Thymus (tissue), 11 donors: ENCODE measurements at regions not wholly inside any gene's neighbourhood (a gene's known extent, or its start where the extent isn't known, plus 50 kb on each side); places are given as distances from the start of the nearest gene placed in this dataset.

Source experiments
- DNase-seq, 9 donors: peaks; one replicate each; pipeline ENCODE4 v3.0.0-alpha.2; 2013; ENCODE audit warnings: low spot score in 9 of 9, low read depth in 6 of 9, missing footprints in 1 of 9
- H3K27ac ChIP-seq, 2 donors: one replicate each; pipeline ENCODE4 v1.5.1; 2013; ENCODE audit warnings: control low read depth in 1 of 2, low read depth in 1 of 2, low read length in 1 of 2, mild to moderate bottlenecking in 1 of 2, moderate library complexity in 1 of 2
- H3K27me3 ChIP-seq, 2 donors: one replicate each; pipeline ENCODE4 v1.5.1; 2013; ENCODE audit warnings: low read length in 1 of 2; ENCODE audit not compliant: control insufficient read depth in 2 of 2, insufficient read depth in 1 of 2
- H3K36me3 ChIP-seq, 2 donors: one replicate each; pipeline ENCODE4 v1.5.1; 2013; ENCODE audit warnings: low read length in 1 of 2, mild to moderate bottlenecking in 1 of 2, moderate library complexity in 1 of 2; ENCODE audit not compliant: control insufficient read depth in 2 of 2, insufficient read depth in 2 of 2
- H3K4me1 ChIP-seq, 2 donors: one replicate each; pipeline ENCODE4 v1.5.1; 2013; ENCODE audit warnings: low read length in 2 of 2; ENCODE audit not compliant: control insufficient read depth in 2 of 2, insufficient read depth in 2 of 2
- H3K4me3 ChIP-seq, 2 donors: one replicate each; pipeline ENCODE4 v1.5.1; 2013; ENCODE audit warnings: low read length in 2 of 2, control low read depth in 1 of 2, mild to moderate bottlenecking in 1 of 2
- H3K9me3 ChIP-seq, 2 donors: one replicate each; pipeline ENCODE4 v1.5.1; 2013; ENCODE audit warnings: low read length in 1 of 2, mild to moderate bottlenecking in 1 of 2; ENCODE audit not compliant: control insufficient read depth in 2 of 2, insufficient read depth in 1 of 2
- WGBS: extraction: QIAGEN DNeasy Blood & Tissue Kit; methylation state at CpG from one replicate; pipeline ENCODE4 v1.1.7; 2013; 5-methylcytosine and 5-hydroxymethylcytosine counted together
- donor health status: healthy.

DNA sequence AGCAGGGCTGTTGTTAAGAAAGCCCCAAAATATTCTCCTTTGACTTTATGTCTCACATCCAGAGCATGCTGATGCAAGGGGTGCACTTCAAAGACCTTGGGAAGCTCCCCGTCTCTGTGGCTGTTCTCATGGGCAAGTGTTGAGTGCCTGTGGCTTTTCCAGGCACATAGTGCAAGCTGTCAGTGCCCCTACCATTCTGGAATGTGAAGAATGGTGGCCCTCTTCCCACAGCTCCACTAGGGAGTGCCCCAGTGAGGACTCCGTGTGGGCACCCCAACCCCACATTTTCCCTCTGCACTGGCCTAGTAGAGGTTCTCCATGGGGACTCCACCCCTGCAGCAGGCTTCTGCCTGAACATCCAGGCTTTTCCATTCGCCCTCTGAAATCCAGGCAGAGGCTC is 673.7 kb downstream of the HTR1B start:
- no peak overlapping the region for H3K27ac ChIP-seq
- no peak for DNase-seq
- H3K27me3 ChIP-seq = no peaks in the 10 kb centered on the region
- H3K9me3 ChIP-seq = peaks cover 0 to 8% of the 10 kb centered on the region in 2 donors
- no peaks in the 10 kb centered on the region for H3K4me1 ChIP-seq
- 76% methylated on average over 3 of the region's 3 CpGs for WGBS
- H3K4me3 ChIP-seq = no peak overlapping the region
- no peaks in the 10 kb centered on the region for H3K36me3 ChIP-seq

DNA sequence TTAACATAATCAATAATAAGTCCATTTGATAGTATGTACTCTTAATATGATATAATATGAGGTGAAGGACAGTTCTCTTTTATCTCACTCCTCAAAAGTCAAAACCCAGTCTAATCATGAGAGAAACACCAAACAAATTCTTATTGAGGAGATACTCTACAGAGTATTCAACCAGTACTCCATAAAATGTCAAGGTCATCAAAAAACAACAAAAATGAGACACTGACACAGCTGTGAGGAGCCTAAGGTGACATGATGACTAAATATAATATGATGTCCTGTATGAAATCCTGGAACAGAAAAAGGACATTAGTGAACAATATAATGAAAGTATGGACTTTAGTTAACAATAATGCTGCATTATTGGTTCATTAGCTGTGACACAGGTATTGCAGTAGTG is 675.1 kb downstream of the HTR1B start:
- Histone ChIP-seq H3K4me3 (no peak overlapping the region), H3K27ac (no peak overlapping the region), H3K27me3 (no peaks in the 10 kb centered on the region), H3K36me3 (no peaks in the 10 kb centered on the region), H3K4me1 (no peaks in the 10 kb centered on the region), H3K9me3 (peaks cover 0 to 8% of the 10 kb centered on the region in 2 donors)
- no peak for DNase-seq

DNA sequence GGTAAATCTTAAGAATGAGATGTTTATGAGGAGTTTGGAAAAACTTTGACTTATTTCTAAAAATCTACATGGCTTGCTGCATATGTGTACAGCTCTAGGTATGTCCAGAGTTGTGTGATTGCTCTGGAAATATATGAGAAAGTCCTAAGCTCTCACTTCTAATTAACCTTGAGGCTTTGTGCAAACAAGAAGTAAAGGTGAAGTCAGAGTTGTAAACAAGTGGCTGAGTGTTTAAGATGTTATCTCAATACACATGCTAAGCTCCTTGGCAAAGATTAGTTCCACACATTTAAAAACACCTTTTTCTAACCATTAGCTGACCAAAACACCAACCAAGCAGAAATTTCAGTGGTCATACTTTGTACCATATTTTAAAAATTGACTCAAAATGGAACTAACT is 684.2 kb downstream of the HTR1B start:
- Histone ChIP-seq H3K27ac (no peak overlapping the region), H3K4me1 (no peaks in the 10 kb centered on the region), H3K9me3 (no peaks in the 10 kb centered on the region), H3K36me3 (no peaks in the 10 kb centered on the region), H3K4me3 (no peak overlapping the region), H3K27me3 (no peaks in the 10 kb centered on the region)
- DNase-seq = no peak

DNA sequence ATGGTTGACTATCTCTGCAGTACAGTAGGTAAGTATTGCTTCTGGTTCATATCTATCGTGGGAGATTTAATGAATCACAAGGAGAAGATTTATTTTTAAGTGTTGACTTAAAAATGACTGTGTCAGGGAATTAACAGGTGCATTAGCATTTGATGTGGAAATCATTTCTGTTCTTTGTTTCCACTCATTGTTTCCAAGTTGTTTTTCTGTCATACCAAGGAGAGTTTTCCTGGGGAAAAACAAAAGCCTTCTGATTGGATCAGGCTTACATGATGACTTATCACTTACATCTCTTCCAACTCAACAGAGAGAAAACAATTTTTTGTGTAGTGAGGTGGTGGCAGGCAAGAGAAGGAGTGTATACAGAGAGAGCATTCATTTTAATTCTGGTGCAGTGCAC is 686.4 kb downstream of the HTR1B start:
- no peaks in the 10 kb centered on the region for H3K4me1 ChIP-seq
- 95% methylated on average over 1 of the region's 1 CpG for WGBS
- no peak for DNase-seq
- no peaks in the 10 kb centered on the region for H3K27me3 ChIP-seq
- H3K9me3 ChIP-seq = no peaks in the 10 kb centered on the region
- no peak overlapping the region for H3K27ac ChIP-seq
- no peaks in the 10 kb centered on the region for H3K36me3 ChIP-seq
- no peak overlapping the region for H3K4me3 ChIP-seq

- Histone ChIP-seq H3K9me3 (no peaks in the 10 kb centered on the region), H3K27me3 (no peaks in the 10 kb centered on the region), H3K36me3 (no peaks in the 10 kb centered on the region), H3K4me3 (no peak overlapping the region), H3K4me1 (no peaks in the 10 kb centered on the region), H3K27ac (no peak overlapping the region)
- DNase-seq = no peak
- 75% methylated on average over 6 of the region's 6 CpGs for WGBS
Measured at GRCh38 chr6:76774781-76775384, 688.4 kb downstream of the HTR1B start.

DNA sequence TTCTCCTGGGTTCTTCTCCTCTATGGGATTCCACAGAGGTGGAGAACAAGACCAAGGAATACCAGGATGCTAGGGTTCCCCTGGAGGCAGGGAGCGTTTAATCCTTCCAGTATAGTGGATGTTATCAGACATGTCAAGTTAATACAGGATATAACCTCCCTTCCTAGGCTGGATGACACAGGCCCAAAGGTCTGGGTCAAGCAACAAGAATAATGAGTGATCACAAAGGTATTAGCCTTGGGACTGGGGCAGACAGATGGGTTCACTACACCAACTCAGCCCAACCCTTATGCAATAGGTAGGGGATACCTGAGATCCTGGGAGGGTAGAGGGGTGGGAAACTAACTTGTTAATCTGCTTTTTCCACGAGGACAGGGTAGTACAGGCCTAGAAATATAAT is 690.3 kb downstream of the HTR1B start:
- Histone ChIP-seq H3K4me3 (no peak overlapping the region), H3K27me3 (no peaks in the 10 kb centered on the region), H3K4me1 (no peaks in the 10 kb centered on the region), H3K9me3 (no peaks in the 10 kb centered on the region), H3K36me3 (no peaks in the 10 kb centered on the region), H3K27ac (no peak overlapping the region)
- DNase-seq = no peak
- under 1% methylated on average over 2 of the region's 2 CpGs for WGBS

DNA sequence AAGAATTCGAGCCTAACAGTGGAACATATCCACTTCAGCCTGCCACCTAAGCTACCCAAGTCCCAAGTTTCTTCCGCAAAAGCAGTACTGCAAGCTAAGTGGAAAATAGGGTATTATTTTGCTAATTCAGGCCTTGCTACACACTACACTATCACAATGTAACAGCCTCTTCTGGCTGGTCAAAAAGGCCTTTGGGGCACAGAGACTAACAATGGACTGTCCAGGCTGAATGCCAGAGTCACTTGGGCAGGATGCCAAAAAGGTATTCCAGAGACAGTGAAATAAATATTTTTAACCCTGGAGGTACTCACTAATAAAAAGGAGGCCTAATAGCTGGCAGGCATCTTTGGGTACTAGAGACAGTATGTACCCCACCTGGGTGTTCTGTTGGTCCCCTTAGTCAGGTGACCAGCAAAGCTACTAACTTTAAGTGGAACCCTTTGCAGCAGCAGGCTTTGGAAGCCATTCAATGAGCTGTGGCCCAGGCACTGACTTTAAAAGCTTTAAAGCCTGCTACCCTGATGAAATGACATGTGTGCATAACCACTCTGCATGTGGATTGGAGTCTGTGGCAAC is 692.1 kb downstream of the HTR1B start:
- DNase-seq = no peak
- H3K9me3 ChIP-seq = no peaks in the 10 kb centered on the region
- no peaks in the 10 kb centered on the region for H3K36me3 ChIP-seq
- WGBS = 61% methylated on average over 2 of the region's 2 CpGs
- no peak overlapping the region for H3K27ac ChIP-seq
- H3K4me1 ChIP-seq = no peaks in the 10 kb centered on the region
- H3K4me3 ChIP-seq = no peak overlapping the region
- no peaks in the 10 kb centered on the region for H3K27me3 ChIP-seq

DNA sequence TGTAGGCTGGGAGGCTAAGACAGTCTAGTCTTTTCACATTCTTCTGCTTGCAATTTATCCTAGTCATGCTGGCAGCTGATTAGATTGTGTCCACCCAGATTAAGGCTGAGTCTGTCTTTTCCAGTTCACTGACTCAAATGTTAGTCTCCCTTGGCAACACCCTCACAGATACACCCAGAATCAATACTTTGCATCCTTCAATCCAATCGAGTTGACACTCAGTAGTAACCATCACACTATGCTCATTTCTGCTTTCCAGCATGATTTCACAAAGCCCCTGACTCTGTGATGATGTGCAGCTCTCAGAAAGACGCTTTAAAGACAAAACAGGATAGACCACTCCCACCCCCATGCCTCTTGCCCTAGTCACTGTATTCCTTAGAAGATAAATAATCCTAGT is 693.0 kb downstream of the HTR1B start:
- Histone ChIP-seq H3K9me3 (no peaks in the 10 kb centered on the region), H3K4me3 (no peak overlapping the region), H3K36me3 (no peaks in the 10 kb centered on the region), H3K4me1 (no peaks in the 10 kb centered on the region), H3K27me3 (no peaks in the 10 kb centered on the region), H3K27ac (no peak overlapping the region)
- no peak for DNase-seq
- WGBS = 77% methylated on average over 2 of the region's 2 CpGs

DNA sequence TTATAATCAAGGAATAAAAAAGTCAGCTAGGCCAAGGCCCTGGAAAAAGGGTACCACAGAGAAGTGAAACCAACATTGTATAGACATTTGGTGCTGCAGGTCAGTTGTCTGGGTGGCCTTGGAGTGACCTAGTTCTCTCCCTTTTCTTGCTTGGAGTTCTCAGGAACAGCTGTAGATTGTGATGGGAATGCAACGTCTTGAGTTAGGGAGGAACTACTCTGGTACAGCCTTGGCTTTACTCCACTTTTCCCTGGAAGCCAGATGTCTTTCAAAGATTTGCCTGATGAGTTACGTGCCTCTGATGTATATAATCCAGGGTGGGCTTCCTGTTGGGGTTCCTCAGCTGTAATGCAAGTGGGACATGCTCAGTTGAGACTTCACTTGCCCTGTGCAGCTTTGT is 694.7 kb downstream of the HTR1B start:
- WGBS = 59% methylated on average over 2 of the region's 2 CpGs
- H3K9me3 ChIP-seq = no peaks in the 10 kb centered on the region
- H3K27ac ChIP-seq = no peak overlapping the region
- no peaks in the 10 kb centered on the region for H3K27me3 ChIP-seq
- no peak overlapping the region for H3K4me3 ChIP-seq
- H3K36me3 ChIP-seq = no peaks in the 10 kb centered on the region
- H3K4me1 ChIP-seq = no peaks in the 10 kb centered on the region
- no peak for DNase-seq

DNA sequence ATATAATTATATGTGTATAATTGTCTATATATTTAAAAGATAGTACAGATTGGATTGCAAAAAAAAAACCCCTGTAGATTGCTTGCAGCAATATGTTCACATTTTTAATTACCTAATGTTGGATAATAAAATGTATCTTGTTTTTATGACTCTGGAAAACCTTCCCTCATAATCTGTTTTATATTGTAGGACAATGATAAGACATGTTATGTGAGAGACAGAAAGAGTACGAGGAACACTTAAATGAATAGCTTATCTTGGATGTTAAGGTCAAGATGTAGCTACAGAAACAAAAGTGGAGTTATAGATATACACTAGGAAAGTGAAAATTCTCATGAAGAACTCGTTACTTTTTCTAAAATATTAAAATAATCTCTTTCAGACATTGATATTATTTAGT is 691.6 kb upstream of the IMPG1 start:
- WGBS = 69% methylated on average over 2 of the region's 2 CpGs
- H3K4me1 ChIP-seq = no peaks in the 10 kb centered on the region

More for the DNA sequence above, 691.6 kb upstream of the IMPG1 start:
- DNase-seq = no peak
- Histone ChIP-seq H3K4me3 (no peak overlapping the region), H3K27ac (no peak overlapping the region), H3K27me3 (no peaks in the 10 kb centered on the region), H3K36me3 (no peaks in the 10 kb centered on the region), H3K9me3 (no peaks in the 10 kb centered on the region)
